ENCODE measurements at regions not wholly inside any gene's neighbourhood (a gene's known extent, or its start where the extent isn't known, plus 50 kb on each side); places are given as distances from the start of the nearest gene placed in this dataset.

- no peak overlapping the region for H3K9ac ChIP-seq (ENCODE audit: low read depth in 2 of 2, low read length in 2 of 2)
- intact Hi-C loops (cut with DNase I) = no loop called here
- no peak overlapping the region for H3K4me3 ChIP-seq
- no peak overlapping the region for H3K27ac ChIP-seq
- no peaks in the 10 kb centered on the region for H3K27me3 ChIP-seq
- TF ChIP-seq, protein P1, sequence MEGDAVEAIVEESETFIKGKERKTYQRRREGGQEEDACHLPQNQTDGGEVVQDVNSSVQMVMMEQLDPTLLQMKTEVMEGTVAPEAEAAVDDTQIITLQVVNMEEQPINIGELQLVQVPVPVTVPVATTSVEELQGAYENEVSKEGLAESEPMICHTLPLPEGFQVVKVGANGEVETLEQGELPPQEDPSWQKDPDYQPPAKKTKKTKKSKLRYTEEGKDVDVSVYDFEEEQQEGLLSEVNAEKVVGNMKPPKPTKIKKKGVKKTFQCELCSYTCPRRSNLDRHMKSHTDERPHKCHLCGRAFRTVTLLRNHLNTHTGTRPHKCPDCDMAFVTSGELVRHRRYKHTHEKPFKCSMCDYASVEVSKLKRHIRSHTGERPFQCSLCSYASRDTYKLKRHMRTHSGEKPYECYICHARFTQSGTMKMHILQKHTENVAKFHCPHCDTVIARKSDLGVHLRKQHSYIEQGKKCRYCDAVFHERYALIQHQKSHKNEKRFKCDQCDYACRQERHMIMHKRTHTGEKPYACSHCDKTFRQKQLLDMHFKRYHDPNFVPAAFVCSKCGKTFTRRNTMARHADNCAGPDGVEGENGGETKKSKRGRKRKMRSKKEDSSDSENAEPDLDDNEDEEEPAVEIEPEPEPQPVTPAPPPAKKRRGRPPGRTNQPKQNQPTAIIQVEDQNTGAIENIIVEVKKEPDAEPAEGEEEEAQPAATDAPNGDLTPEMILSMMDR (IDR thresholded peaks at IDR 0.05) = no peak
- no peak for DNase-seq
- no peaks in the 10 kb centered on the region for H3K9me3 ChIP-seq
- H3K36me3 ChIP-seq = no peaks in the 10 kb centered on the region
- no peaks in the 10 kb centered on the region for H3K4me1 ChIP-seq
These were observed 77.0 kb upstream of the TRIM24 start for GRCh38 chr7:138382862-138383565.

DNA sequence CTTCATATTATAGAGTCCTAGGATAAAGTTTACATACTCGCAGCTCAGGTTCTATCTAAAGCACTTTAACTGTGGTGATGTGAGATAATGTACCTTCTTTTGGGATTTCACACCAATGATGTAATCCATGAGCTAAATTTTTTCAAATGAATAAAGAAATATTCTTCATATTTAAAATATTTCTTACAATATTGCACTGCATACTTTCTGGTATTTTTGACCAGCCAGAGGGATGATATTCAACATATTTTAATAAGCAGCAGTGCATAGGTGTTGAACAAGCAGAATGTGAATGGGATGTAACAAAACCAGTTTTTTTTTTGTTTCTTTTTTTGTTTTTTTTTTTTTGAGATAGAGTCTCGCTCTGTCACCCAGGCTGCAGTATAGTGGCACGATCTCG lies 73.2 kb upstream of the TRIM24 start:
- H3K27me3 ChIP-seq = no peaks in the 10 kb centered on the region
- no peaks in the 10 kb centered on the region for H3K4me1 ChIP-seq
- no peak overlapping the region for H3K27ac ChIP-seq
- intact Hi-C loops (cut with DNase I) = no loop called here
- no peak overlapping the region for H3K9ac ChIP-seq (ENCODE audit: low read depth in 2 of 2, low read length in 2 of 2)
- H3K4me3 ChIP-seq = no peak overlapping the region
- no peaks in the 10 kb centered on the region for H3K9me3 ChIP-seq
- no peak for DNase-seq
- TF ChIP-seq, protein P1 (IDR thresholded peaks at IDR 0.05) = no peak
- no peaks in the 10 kb centered on the region for H3K36me3 ChIP-seq

GRCh38 chr7:138387755-138388475 lies 72.1 kb upstream of the TRIM24 start:
- Histone ChIP-seq H3K27me3 (no peaks in the 10 kb centered on the region), H3K4me1 (no peaks in the 10 kb centered on the region), H3K4me3 (no peak overlapping the region), H3K27ac (no peak overlapping the region), H3K36me3 (no peaks in the 10 kb centered on the region), H3K9ac (ENCODE audit: low read depth in 2 of 2, low read length in 2 of 2) (no peak overlapping the region), H3K9me3 (no peaks in the 10 kb centered on the region)
- no peak for DNase-seq
- TF ChIP-seq, protein P1 (IDR thresholded peaks at IDR 0.05) = no peak
- intact Hi-C loops (cut with DNase I) = no loop called here

GRCh38 chr7:138388673-138389491 lies 71.2 kb upstream of the TRIM24 start:
- Histone ChIP-seq H3K27me3 (no peaks in the 10 kb centered on the region), H3K36me3 (no peaks in the 10 kb centered on the region), H3K27ac (no peak overlapping the region), H3K9ac (ENCODE audit: low read depth in 2 of 2, low read length in 2 of 2) (no peak overlapping the region), H3K4me3 (no peak overlapping the region), H3K9me3 (no peaks in the 10 kb centered on the region), H3K4me1 (no peaks in the 10 kb centered on the region)
- TF ChIP-seq, protein P1 (IDR thresholded peaks at IDR 0.05) = no peak
- peak; percentile 29 for DNase-seq
- intact Hi-C loops (cut with DNase I) = no loop called here

- no peaks in the 10 kb centered on the region for H3K9me3 ChIP-seq
- H3K36me3 ChIP-seq = no peaks in the 10 kb centered on the region
- H3K27me3 ChIP-seq = no peaks in the 10 kb centered on the region
- intact Hi-C loops (cut with DNase I) = no loop called here
- no peak overlapping the region for H3K4me3 ChIP-seq
- H3K27ac ChIP-seq = no peak overlapping the region
- H3K4me1 ChIP-seq = no peaks in the 10 kb centered on the region
- TF ChIP-seq, protein P1 (IDR thresholded peaks at IDR 0.05) = no peak
- H3K9ac ChIP-seq (ENCODE audit: low read depth in 2 of 2, low read length in 2 of 2) = no peak overlapping the region
- DNase-seq = no peak
These were observed 64.3 kb upstream of the TRIM24 start for GRCh38 chr7:138395763-138396162.

All from colonic mucosa (tissue), 4 donors.